Neural cell (in vitro differentiated cells): ENCODE measurements at regions not wholly inside any gene's neighbourhood (a gene's known extent, or its start where the extent isn't known, plus 50 kb on each side); places are given as distances from the start of the nearest gene placed in this dataset.

ENCODE experiments used
- EP300 ChIP-seq: fragments of 450-650 bp; conservative IDR thresholded peaks from 2 replicates; pipeline ENCODE4 v1.6.1; 2014; ENCODE audit warnings: antibody characterized with exemption, mild to moderate bottlenecking, moderate library complexity; ENCODE audit not compliant: poor library complexity, severe bottlenecking
- EZH2 ChIP-seq: fragments of 200-600, 300-800 bp; shearing (Covaris generic), sonication (generic); IDR thresholded peaks from 2 replicates; pipeline ENCODE4 v1.6.1; 2014; ENCODE audit warnings: antibody characterized with exemption, low read length, borderline replicate concordance, mild to moderate bottlenecking; ENCODE audit not compliant: insufficient read depth, poor library complexity, severe bottlenecking
- POLR2AphosphoS5 ChIP-seq: IDR thresholded peaks from 2 replicates; pipeline ENCODE4 v1.6.1; 2012
- RAD21 ChIP-seq: fragments of 450-650 bp; conservative IDR thresholded peaks from 2 replicates; pipeline ENCODE4 v1.6.1; 2014; ENCODE audit warnings: antibody characterized with exemption, mild to moderate bottlenecking, moderate library complexity
- SMC3 ChIP-seq: fragments of 450-650 bp; conservative IDR thresholded peaks from 2 replicates; pipeline ENCODE4 v1.6.1; 2014; ENCODE audit warnings: antibody characterized with exemption, mild to moderate bottlenecking, moderate library complexity; ENCODE audit not compliant: poor library complexity
- TF ChIP-seq, protein P1 (sequence below): fragments of 450-650 bp; IDR thresholded peaks from 2 replicates; pipeline ENCODE4 v1.5.1; 2014; ENCODE audit warnings: antibody characterized with exemption, mild to moderate bottlenecking, moderate library complexity; ENCODE audit not compliant: poor library complexity, severe bottlenecking
- TF ChIP-seq, protein P2 (sequence below): IDR thresholded peaks from 2 replicates; pipeline ENCODE4 v1.6.1; 2012; ENCODE audit warnings: borderline replicate concordance

DNA sequence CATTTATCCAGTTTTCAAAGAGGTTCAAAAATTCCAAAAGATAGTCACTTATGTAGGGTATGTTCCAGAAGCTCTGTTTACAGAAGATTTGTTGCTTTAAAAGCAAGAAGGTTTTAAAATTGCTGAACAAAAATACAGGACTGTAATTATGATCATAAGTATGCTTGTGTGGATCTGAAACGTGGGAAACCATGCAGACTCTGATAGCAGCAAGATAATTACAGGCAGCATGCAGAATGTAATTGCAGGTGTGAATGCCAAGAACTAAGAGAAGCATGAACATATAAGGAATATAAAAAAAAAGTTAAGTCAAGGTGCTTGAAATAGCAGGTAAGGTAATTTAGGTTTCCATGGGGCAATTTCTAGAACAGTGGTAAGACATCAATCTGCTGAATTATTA lies 405.7 kb downstream of the ARL4A start:
- TF ChIP-seq, protein P1, sequence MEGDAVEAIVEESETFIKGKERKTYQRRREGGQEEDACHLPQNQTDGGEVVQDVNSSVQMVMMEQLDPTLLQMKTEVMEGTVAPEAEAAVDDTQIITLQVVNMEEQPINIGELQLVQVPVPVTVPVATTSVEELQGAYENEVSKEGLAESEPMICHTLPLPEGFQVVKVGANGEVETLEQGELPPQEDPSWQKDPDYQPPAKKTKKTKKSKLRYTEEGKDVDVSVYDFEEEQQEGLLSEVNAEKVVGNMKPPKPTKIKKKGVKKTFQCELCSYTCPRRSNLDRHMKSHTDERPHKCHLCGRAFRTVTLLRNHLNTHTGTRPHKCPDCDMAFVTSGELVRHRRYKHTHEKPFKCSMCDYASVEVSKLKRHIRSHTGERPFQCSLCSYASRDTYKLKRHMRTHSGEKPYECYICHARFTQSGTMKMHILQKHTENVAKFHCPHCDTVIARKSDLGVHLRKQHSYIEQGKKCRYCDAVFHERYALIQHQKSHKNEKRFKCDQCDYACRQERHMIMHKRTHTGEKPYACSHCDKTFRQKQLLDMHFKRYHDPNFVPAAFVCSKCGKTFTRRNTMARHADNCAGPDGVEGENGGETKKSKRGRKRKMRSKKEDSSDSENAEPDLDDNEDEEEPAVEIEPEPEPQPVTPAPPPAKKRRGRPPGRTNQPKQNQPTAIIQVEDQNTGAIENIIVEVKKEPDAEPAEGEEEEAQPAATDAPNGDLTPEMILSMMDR: no peak
- TF ChIP-seq EZH2 (no peak), POLR2AphosphoS5 (no peak), SMC3 (no peak), EP300 (no peak), RAD21 (no peak)
- TF ChIP-seq, protein P2, sequence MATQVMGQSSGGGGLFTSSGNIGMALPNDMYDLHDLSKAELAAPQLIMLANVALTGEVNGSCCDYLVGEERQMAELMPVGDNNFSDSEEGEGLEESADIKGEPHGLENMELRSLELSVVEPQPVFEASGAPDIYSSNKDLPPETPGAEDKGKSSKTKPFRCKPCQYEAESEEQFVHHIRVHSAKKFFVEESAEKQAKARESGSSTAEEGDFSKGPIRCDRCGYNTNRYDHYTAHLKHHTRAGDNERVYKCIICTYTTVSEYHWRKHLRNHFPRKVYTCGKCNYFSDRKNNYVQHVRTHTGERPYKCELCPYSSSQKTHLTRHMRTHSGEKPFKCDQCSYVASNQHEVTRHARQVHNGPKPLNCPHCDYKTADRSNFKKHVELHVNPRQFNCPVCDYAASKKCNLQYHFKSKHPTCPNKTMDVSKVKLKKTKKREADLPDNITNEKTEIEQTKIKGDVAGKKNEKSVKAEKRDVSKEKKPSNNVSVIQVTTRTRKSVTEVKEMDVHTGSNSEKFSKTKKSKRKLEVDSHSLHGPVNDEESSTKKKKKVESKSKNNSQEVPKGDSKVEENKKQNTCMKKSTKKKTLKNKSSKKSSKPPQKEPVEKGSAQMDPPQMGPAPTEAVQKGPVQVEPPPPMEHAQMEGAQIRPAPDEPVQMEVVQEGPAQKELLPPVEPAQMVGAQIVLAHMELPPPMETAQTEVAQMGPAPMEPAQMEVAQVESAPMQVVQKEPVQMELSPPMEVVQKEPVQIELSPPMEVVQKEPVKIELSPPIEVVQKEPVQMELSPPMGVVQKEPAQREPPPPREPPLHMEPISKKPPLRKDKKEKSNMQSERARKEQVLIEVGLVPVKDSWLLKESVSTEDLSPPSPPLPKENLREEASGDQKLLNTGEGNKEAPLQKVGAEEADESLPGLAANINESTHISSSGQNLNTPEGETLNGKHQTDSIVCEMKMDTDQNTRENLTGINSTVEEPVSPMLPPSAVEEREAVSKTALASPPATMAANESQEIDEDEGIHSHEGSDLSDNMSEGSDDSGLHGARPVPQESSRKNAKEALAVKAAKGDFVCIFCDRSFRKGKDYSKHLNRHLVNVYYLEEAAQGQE: no peak
